Esophagus muscularis mucosa (tissue), 4 donors: ENCODE measurements at regions not wholly inside any gene's neighbourhood (a gene's known extent, or its start where the extent isn't known, plus 50 kb on each side); places are given as distances from the start of the nearest gene placed in this dataset.

Experiments used
- DNase-seq: peaks from one replicate; pipeline ENCODE4 v3.0.0-alpha.2; 2017; ENCODE audit errors: extremely low spot score
- H3K27ac ChIP-seq, 4 donors: fragments of 200-600 bp; sonication (generic); replicated peaks in 1 of 4; 1 replicate in 3 of 4; 2 replicates in 1 of 4; pipeline ENCODE4 v1.5.1; 2016 to 2019; ENCODE audit warnings: mild to moderate bottlenecking in 1 of 4
- H3K27me3 ChIP-seq, 4 donors: fragments of 200-600 bp; sonication (generic); one replicate each; pipeline versions ENCODE4 v1.5.1 to v1.6.0; 2016 to 2019
- H3K36me3 ChIP-seq, 4 donors: fragments of 200-600 bp; sonication (generic); one replicate each; pipeline ENCODE4 v1.5.1; 2016 to 2019
- H3K4me1 ChIP-seq, 4 donors: fragments of 200-600 bp; sonication (generic); one replicate each; pipeline ENCODE4 v1.5.1; 2016 to 2019
- H3K4me3 ChIP-seq, 4 donors: fragments of 200-600 bp; sonication (generic); 1 replicate in 2 of 4; 2 replicates in 2 of 4; pipeline ENCODE4 v1.5.1; 2016 to 2019; ENCODE audit warnings: mild to moderate bottlenecking in 4 of 4, moderate library complexity in 1 of 4
- H3K9me3 ChIP-seq, 4 donors: fragments of 200-600 bp; sonication (generic); 1 replicate in 3 of 4; 2 replicates in 1 of 4; pipeline ENCODE4 v1.5.1; 2016 to 2019
- CTCF ChIP-seq, 3 experiments: fragments of 200-600 bp in 2 of 3; fragments of 450-650 bp in 1 of 3; sonication (generic) in 2 of 3; IDR thresholded peaks; one replicate each; pipeline ENCODE4 v1.5.1; 2017 to 2019; ENCODE audit warnings: antibody characterized with exemption in 3 of 3, mild to moderate bottlenecking in 2 of 3, moderate library complexity in 1 of 3
- EP300 ChIP-seq: sonication (generic); formaldehyde crosslinking; IDR thresholded peaks from one replicate; pipeline ENCODE4 v1.6.1; 2017; ENCODE audit warnings: antibody characterized with exemption
- POLR2A ChIP-seq: fragments of 450-650 bp; IDR thresholded peaks from one replicate; pipeline ENCODE4 v1.6.1; 2017; ENCODE audit warnings: antibody characterized with exemption, moderate library complexity, mild to moderate bottlenecking, low read depth
- POLR2AphosphoS5 ChIP-seq, 2 donors: sonication (generic); formaldehyde crosslinking; IDR thresholded peaks; one replicate each; pipeline ENCODE4 v1.6.1; 2017; ENCODE audit warnings: antibody characterized with exemption in 2 of 2
- WGBS: methylation state at CpG from one replicate; pipeline ENCODE4 v1.1.5; 2018; 5-methylcytosine and 5-hydroxymethylcytosine counted together
- intact Hi-C: fragments of 100-400 bp; cut with DNase I; formaldehyde crosslinking; loops from one replicate; pipeline ENCODE4 v1.15.1; 2023

GRCh38 chr10:3932597-3933375 is 147.8 kb upstream of the KLF6 start:
- WGBS: 94% methylated on average over 15 of the region's 15 CpGs
- intact Hi-C loops: no loop called here

GRCh38 chr10:3931901-3932300 is 146.9 kb upstream of the KLF6 start:
- Histone ChIP-seq H3K9me3 (no peaks in the 10 kb centered on the region), H3K4me1 (peaks cover 2 to 24% (median 21%) of the 10 kb centered on the region in 4 donors), H3K4me3 (no peak overlapping the region), H3K36me3 (no peaks in the 10 kb centered on the region), H3K27me3 (no peaks in the 10 kb centered on the region), H3K27ac (no peak overlapping the region)
- WGBS: 79% methylated on average over 4 of the region's 7 CpGs
- intact Hi-C loops: no loop called here
- peak; percentile 60 for DNase-seq
- no peak for TF ChIP-seq POLR2AphosphoS5 (IDR thresholded peaks at IDR 0.05)
- no peak for TF ChIP-seq POLR2A
- no peak for TF ChIP-seq EP300
- no peak for TF ChIP-seq CTCF (IDR thresholded peaks at IDR 0.05)

More at GRCh38 chr10:3932597-3933375, 147.8 kb upstream of the KLF6 start:
- no peak for TF ChIP-seq CTCF (IDR thresholded peaks at IDR 0.05)
- TF ChIP-seq EP300: no peak
- TF ChIP-seq POLR2AphosphoS5 (IDR thresholded peaks at IDR 0.05): no peak
- no peak for TF ChIP-seq POLR2A
- Histone ChIP-seq H3K9me3 (no peaks in the 10 kb centered on the region), H3K27ac (no peak overlapping the region), H3K4me3 (no peak overlapping the region), H3K4me1 (peaks cover 2 to 24% (median 22%) of the 10 kb centered on the region in 4 donors), H3K27me3 (no peaks in the 10 kb centered on the region), H3K36me3 (no peaks in the 10 kb centered on the region)
- DNase-seq: no peak

GRCh38 chr10:3931224-3931623 is 146.2 kb upstream of the KLF6 start:
- Histone ChIP-seq H3K4me1 (peaks cover 2 to 18% (median 16%) of the 10 kb centered on the region in 4 donors), H3K9me3 (no peaks in the 10 kb centered on the region), H3K27ac (no peak overlapping the region), H3K27me3 (no peaks in the 10 kb centered on the region), H3K4me3 (no peak overlapping the region), H3K36me3 (no peaks in the 10 kb centered on the region)
- no peak for TF ChIP-seq POLR2A
- TF ChIP-seq POLR2AphosphoS5 (IDR thresholded peaks at IDR 0.05): no peak
- no peak for TF ChIP-seq CTCF (IDR thresholded peaks at IDR 0.05)
- no peak for TF ChIP-seq EP300
- WGBS: 93% methylated on average over 4 of the region's 6 CpGs
- intact Hi-C loops: no loop called here
- peak; percentile 66 for DNase-seq

GRCh38 chr10:3928569-3928968 is 143.6 kb upstream of the KLF6 start:
- Histone ChIP-seq H3K27me3 (no peaks in the 10 kb centered on the region), H3K9me3 (no peaks in the 10 kb centered on the region), H3K4me1 (peaks cover 0 to 2% (median 0%) of the 10 kb centered on the region in 4 donors), H3K36me3 (no peaks in the 10 kb centered on the region), H3K4me3 (no peak overlapping the region), H3K27ac (no peak overlapping the region)
- intact Hi-C loops: no loop called here
- peak; percentile 24 for DNase-seq
- TF ChIP-seq EP300 (no peak), POLR2A (no peak), POLR2AphosphoS5 (IDR thresholded peaks at IDR 0.05) (no peak), CTCF (IDR thresholded peaks at IDR 0.05) (no peak)
- WGBS: 89% methylated on average over 2 of the region's 2 CpGs
